GM10266 (cell line): ENCODE measurements at regions not wholly inside any gene's neighbourhood (a gene's known extent, or its start where the extent isn't known, plus 50 kb on each side); places are given as distances from the start of the nearest gene placed in this dataset.

Experiments
- DNase-seq: peaks from one replicate; pipeline ENCODE4 v3.0.0; 2012; ENCODE audit errors: extremely low spot score
- TF ChIP-seq, protein P1 (sequence below): IDR thresholded peaks from 2 replicates; pipeline ENCODE4 v1.5.1; 2012; ENCODE audit warnings: mild to moderate bottlenecking, low read depth; ENCODE audit not compliant: control insufficient read depth, insufficient read depth; ENCODE audit errors: missing control alignments

DNA sequence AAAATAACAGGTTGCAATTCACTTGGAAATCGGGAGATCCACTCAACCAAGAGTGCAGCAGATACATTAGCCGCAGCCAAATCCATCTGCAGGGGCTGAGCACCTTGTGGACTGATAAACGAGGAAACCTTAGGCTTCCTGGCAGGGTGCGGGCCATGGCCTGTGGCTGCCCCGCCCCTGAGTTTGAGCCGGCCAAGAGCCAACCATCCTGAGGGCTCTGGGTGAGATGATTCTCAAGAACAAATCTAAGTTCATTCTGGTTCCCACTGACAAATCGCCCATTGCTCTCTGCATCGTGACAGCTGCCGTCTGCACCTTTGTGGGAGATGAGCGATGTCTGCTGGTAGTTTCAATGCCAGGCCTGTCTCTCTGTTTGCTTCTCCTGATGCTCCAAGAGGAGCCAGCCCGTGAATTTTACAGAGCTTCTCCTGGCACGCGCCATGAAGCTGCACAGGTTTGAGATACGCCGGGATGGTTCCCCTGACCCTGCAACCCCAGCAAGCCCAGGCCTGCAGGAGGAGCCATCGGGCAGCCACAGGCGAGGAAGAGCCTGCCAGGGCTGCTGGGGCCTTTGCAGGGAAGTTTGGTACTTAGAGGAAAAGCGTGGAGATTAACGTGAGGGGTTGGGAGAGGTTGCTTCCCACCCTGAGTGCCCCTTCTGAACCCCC, 154.0 kb downstream of the OLFM1 start:
- TF ChIP-seq, protein P1, sequence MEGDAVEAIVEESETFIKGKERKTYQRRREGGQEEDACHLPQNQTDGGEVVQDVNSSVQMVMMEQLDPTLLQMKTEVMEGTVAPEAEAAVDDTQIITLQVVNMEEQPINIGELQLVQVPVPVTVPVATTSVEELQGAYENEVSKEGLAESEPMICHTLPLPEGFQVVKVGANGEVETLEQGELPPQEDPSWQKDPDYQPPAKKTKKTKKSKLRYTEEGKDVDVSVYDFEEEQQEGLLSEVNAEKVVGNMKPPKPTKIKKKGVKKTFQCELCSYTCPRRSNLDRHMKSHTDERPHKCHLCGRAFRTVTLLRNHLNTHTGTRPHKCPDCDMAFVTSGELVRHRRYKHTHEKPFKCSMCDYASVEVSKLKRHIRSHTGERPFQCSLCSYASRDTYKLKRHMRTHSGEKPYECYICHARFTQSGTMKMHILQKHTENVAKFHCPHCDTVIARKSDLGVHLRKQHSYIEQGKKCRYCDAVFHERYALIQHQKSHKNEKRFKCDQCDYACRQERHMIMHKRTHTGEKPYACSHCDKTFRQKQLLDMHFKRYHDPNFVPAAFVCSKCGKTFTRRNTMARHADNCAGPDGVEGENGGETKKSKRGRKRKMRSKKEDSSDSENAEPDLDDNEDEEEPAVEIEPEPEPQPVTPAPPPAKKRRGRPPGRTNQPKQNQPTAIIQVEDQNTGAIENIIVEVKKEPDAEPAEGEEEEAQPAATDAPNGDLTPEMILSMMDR = no peak
- no peak for DNase-seq

DNA sequence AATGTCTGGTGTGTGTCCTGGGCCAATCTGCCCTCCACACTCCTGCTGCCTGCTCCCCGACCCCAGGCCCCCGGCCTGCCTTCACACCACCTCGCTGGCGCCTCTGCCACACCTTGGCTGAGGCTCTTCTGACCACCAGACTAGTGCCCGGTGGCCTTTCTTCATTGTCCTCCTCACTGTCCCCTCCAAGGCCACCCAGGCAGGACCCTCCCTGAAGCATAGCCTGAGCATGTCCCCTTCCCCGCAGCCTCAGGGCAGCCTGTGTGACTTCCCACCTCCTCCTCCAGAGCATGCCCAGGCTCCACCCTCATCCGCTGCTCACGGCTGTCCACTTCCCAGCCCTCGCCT, 154.6 kb downstream of the OLFM1 start:
- DNase-seq = no peak
- TF ChIP-seq, protein P1 = no peak

DNA sequence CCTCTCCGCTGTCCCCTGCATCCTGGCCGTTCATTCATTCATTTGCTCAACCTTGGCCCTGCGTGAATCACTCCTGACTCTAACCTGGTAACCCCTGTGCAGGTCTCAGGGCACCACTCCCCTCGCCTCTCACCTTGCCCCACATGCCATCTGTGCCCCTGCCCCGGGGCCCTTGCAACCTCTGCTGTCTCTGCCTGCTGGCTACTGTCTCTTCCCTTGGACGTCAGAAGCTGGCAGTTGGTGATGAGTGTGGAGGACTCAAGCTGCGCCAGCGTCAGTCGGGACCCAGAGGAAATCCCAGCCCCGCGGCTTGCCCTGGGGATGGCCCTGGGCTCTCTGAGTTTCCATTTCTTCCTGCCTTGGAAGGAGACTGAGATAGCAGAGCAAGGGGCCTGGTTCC, 154.9 kb downstream of the OLFM1 start:
- TF ChIP-seq, protein P1 = no peak
- no peak for DNase-seq

DNA sequence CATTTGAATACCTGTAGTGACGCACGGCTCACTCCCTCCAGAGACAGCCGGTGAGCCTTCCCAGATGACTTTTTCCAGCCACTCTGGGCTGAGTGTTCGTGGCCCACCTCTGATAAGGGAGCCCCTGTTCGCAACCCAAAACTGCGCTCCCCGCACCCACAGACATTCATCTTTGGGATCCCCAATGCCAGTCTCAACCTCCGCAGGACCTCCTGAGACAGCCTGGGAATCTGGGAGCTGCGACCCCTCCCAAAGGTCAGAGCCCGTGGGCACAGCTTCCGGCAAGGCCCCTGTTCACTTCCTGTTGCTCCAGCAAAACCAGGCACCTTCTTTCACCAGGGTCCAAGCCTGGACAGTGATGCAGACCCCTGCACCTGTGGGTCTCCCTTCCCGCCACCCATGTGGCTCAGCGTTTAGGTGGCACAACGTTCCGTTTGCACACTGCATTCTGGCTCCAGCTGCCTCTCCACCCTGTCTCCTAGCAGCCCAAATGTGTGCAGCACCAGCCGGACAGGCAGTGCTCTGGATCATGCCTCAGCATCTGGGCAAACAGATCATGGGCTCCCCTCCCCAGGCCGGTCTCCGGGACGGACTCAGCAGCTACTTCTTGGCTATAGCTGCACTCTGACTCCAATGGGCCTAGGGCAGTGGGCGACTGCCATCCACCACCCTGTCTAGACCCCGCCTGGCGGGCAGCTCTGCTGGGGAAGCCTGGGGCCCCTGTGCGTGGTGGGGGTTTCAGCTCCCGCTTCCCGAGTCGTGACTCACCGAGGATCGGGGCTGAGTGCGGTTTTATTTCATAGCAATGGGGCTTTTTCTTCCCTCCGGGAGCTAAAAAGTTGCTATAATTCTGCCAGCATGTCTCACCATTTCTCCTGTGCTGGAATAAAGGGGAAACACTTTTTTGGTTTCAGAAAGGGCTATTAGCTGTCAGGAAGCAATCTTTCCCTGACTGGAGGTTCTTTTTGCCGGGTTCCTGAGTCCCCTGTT, 156.0 kb downstream of the OLFM1 start:
- DNase-seq = no peak
- TF ChIP-seq, protein P1 = no peak

DNA sequence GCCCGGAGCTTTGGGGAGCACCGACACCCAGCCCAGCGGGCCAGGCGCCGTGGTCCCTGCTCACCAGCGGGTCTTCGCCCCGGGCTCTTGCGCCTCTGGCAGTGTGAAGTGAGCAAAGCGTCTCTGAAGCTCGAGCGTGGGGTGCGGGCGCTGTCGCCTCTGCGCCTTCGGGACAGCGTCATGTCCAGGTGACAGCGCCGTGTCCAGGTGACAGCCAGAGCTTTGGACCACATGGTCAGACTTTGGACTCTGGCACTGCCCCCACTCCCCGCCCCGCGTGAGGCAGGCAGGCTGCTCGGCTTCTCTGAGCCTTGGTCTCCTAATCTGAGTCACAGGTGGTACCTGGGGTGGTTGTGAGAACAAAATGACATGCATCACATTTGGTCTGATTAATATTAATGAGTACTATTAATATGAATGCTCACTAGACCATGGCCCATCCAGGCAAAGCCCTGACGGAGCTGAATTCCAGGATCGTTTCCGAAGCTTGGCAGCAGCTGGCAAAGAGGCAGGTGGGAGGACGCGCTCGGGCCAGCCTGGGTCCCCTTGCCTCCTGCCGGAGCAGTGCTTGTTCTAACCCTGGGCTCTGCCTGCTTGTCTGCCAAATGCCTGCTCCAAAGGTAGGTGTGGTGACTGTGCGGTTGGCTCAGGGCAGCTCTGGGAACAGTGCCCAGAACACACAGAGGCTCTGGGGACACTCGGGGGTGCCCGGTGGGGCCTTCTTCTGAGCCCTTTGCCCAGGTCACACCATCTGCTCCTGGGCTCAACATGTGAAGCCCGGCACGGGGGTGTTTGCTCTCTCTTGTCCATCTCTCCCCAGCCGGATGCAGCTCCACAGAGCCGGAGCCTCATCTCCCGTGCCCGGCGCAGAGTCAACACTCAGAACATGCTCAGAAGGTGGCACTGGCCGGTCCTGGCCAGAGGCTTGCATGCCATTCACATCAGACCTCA, 157.1 kb downstream of the OLFM1 start:
- no peak for DNase-seq
- TF ChIP-seq, protein P1 = no peak

DNA sequence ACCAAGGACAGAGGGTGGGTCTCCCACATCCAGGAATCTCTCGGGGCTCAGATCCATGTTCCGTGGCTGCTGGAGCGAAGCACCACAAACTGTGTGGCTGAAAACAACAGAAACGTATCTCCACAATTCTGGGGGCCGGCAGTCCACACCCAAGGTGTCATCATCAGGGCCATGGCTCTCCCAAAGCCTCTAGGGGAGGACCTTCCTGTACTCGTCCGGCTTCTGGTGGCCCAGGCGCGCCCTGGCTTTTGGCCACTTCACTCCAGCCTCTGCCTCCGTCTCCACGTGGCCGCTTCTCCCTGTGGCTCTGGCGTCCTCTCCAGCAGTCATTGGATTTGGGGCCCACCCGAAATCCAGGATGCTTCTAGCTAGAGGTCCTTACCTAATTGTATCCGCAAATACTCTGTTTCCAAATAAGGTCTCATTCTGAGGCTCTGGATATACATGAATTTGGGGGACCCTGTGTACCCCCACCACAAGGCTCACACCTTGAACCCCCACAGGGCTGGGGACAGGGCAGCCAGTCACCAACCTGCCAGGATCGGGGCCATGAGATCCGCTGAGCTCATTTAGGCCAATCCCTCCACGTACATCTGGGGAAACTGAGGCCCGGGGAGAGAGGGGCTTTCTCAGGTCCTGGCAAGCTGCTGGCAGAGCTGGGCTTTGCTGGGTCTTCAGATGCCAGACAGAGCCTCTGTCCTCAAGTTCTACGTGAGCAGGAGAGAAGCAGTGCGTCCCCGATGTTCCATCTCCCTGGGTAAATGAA, 158.2 kb downstream of the OLFM1 start:
- TF ChIP-seq, protein P1 = no peak
- no peak for DNase-seq
